Suprapubic skin (tissue), 4 donors: ENCODE measurements at regions not wholly inside any gene's neighbourhood (a gene's known extent, or its start where the extent isn't known, plus 50 kb on each side); places are given as distances from the start of the nearest gene placed in this dataset.
"Not testable (repeated sequence)": the region's sequence is repeated elsewhere in the genome, so short reads cannot be mapped to it uniquely, and the experiment has no call there.

Experiments
- DNase-seq, 2 donors: peaks; one replicate each; pipeline ENCODE4 v3.0.0-alpha.2; 2019; ENCODE audit warnings: low spot score in 2 of 2
- H3K27ac ChIP-seq: fragments of 200-600 bp; sonication (generic); one replicate; pipeline ENCODE4 v1.5.1; 2019
- H3K27me3 ChIP-seq: fragments of 200-600 bp; sonication (generic); one replicate; pipeline ENCODE4 v1.5.1; 2019
- H3K36me3 ChIP-seq: fragments of 200-600 bp; sonication (generic); one replicate; pipeline ENCODE4 v1.5.1; 2019
- H3K4me1 ChIP-seq: fragments of 200-600 bp; sonication (generic); one replicate; pipeline ENCODE4 v1.5.1; 2019
- H3K4me3 ChIP-seq: fragments of 200-600 bp; sonication (generic); one replicate; pipeline ENCODE4 v1.5.1; 2019; ENCODE audit warnings: mild to moderate bottlenecking
- H3K9me3 ChIP-seq: fragments of 200-600 bp; sonication (generic); one replicate; pipeline ENCODE4 v1.5.1; 2019
- CTCF ChIP-seq, 2 donors: fragments of 200-600 bp in 1 of 2; fragments of 450-650 bp in 1 of 2; sonication (generic) in 1 of 2; IDR thresholded peaks; one replicate each; pipeline ENCODE4 v1.5.1; 2016 to 2019; ENCODE audit warnings: antibody characterized with exemption in 2 of 2, mild to moderate bottlenecking in 1 of 2, moderate library complexity in 1 of 2
- EP300 ChIP-seq: sonication (generic); formaldehyde crosslinking; IDR thresholded peaks from one replicate; pipeline ENCODE4 v1.6.1; 2017; ENCODE audit warnings: antibody characterized with exemption
- POLR2A ChIP-seq, 2 donors: fragments of 450-650 bp; IDR thresholded peaks; one replicate each; pipeline ENCODE4 v1.6.1; 2017; ENCODE audit warnings: antibody characterized with exemption in 2 of 2, mild to moderate bottlenecking in 2 of 2, moderate library complexity in 2 of 2
- POLR2AphosphoS5 ChIP-seq, 3 donors: sonication (generic); formaldehyde crosslinking; IDR thresholded peaks; one replicate each; pipeline ENCODE4 v1.6.1; 2017; ENCODE audit warnings: antibody characterized with exemption in 3 of 3
- WGBS: methylation state at CpG from one replicate; pipeline ENCODE4 v1.1.5; 2018; 5-methylcytosine and 5-hydroxymethylcytosine counted together

GRCh38 chr7:29626730-29627129 lies 63.1 kb downstream of the PRR15 start:
- Histone ChIP-seq H3K4me3 (no peak overlapping the region), H3K27ac (no peak overlapping the region), H3K9me3 (no peaks in the 10 kb centered on the region), H3K27me3 (no peaks in the 10 kb centered on the region), H3K36me3 (no peaks in the 10 kb centered on the region), H3K4me1 (peaks cover 5% of the 10 kb centered on the region)
- DNase-seq, result no peak
- 72% methylated on average over 2 of the region's 2 CpGs for WGBS
- no peak for TF ChIP-seq CTCF (IDR thresholded peaks at IDR 0.05)
- no peak for TF ChIP-seq POLR2AphosphoS5 (IDR thresholded peaks at IDR 0.05)
- TF ChIP-seq EP300, result no peak
- TF ChIP-seq POLR2A (IDR thresholded peaks at IDR 0.05), result no peak

DNA sequence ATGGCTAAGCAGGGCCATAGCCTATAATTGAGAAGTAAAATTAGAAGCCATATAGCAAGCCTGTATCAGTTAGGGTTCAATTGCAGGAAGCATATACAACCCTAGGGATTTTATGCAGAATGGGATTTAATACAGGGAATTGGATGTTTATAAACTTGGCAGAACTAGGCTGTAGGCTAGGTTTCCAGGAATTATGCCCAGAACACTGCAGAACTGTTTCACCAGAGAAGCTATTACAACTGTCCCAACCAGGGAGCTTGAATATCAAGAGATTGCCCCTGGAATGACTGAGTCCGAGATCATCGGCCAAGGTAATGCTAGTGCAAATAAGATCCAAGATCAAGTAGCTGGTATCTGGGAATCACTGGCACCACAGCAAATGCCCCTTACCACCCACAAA lies 64.0 kb downstream of the PRR15 start:
- TF ChIP-seq CTCF (IDR thresholded peaks at IDR 0.05) (no peak), EP300 (no peak), POLR2A (IDR thresholded peaks at IDR 0.05) (no peak), POLR2AphosphoS5 (IDR thresholded peaks at IDR 0.05) (no peak)
- WGBS, result 90% methylated on average over 2 of the region's 2 CpGs
- Histone ChIP-seq H3K9me3 (no peaks in the 10 kb centered on the region), H3K4me1 (peaks cover under 1% of the 10 kb centered on the region), H3K36me3 (no peaks in the 10 kb centered on the region), H3K4me3 (no peak overlapping the region), H3K27ac (no peak overlapping the region), H3K27me3 (no peaks in the 10 kb centered on the region)
- DNase-seq, result no peak

GRCh38 chr7:29629507-29629906 lies 65.9 kb downstream of the PRR15 start:
- no peak for TF ChIP-seq POLR2AphosphoS5 (IDR thresholded peaks at IDR 0.05)
- TF ChIP-seq CTCF (IDR thresholded peaks at IDR 0.05), result no peak
- TF ChIP-seq POLR2A (IDR thresholded peaks at IDR 0.05), result no peak
- TF ChIP-seq EP300, result no peak
- no peak for DNase-seq
- Histone ChIP-seq H3K27me3 (no peaks in the 10 kb centered on the region), H3K4me3 (no peak overlapping the region), H3K9me3 (no peaks in the 10 kb centered on the region), H3K4me1 (no peaks in the 10 kb centered on the region), H3K36me3 (no peaks in the 10 kb centered on the region), H3K27ac (no peak overlapping the region)
- WGBS, result 86% methylated on average over 3 of the region's 3 CpGs

- H3K36me3 ChIP-seq, H3K27me3 ChIP-seq, DNase-seq, H3K4me3 ChIP-seq, H3K4me1 ChIP-seq, H3K9me3 ChIP-seq, H3K27ac ChIP-seq: not testable (repeated sequence)
- 20% methylated on average over 5 of the region's 5 CpGs for WGBS
- peak in 1 of 2 donors; percentile 33 for TF ChIP-seq CTCF (IDR thresholded peaks at IDR 0.05)
Observed at GRCh38 chr7:29635067-29636008, 71.7 kb downstream of the PRR15 start.

- no peak for DNase-seq
- TF ChIP-seq EP300 (no peak), POLR2AphosphoS5 (IDR thresholded peaks at IDR 0.05) (no peak), POLR2A (IDR thresholded peaks at IDR 0.05) (no peak), CTCF (IDR thresholded peaks at IDR 0.05) (peak in 1 of 2 donors; percentile 4)
- Histone ChIP-seq H3K27ac (no peak overlapping the region), H3K27me3 (no peaks in the 10 kb centered on the region), H3K4me1 (peaks cover 4% of the 10 kb centered on the region), H3K36me3 (no peaks in the 10 kb centered on the region), H3K4me3 (no peak overlapping the region), H3K9me3 (no peaks in the 10 kb centered on the region)
- 78% methylated on average over 1 of the region's 1 CpG for WGBS
Observed at GRCh38 chr7:29636009-29636351, 72.3 kb downstream of the PRR15 start.
